GM23338 (cell line): ENCODE measurements at regions not wholly inside any gene's neighbourhood (a gene's known extent, or its start where the extent isn't known, plus 50 kb on each side); places are given as distances from the start of the nearest gene placed in this dataset.

Experiments
- ATAC-seq: fragments of 200-7000 bp; cut with Tn5 transposase; 3 replicates; pipeline ENCODE4 v1.9.1; 2020
- DNase-seq: peaks from one replicate; pipeline ENCODE4 v3.0.0-alpha.2; 2015; ENCODE audit warnings: low spot score
- H2AFZ ChIP-seq: fragments of 200-600 bp; sonication (generic); 2 replicates; pipeline ENCODE4 v1.8.0; 2016; ENCODE audit warnings: antibody characterized with exemption, mild to moderate bottlenecking, moderate library complexity
- H3F3A ChIP-seq: fragments of 200-600 bp; sonication (generic); replicated peaks from 2 replicates; pipeline ENCODE4 v1.8.0; 2017; ENCODE audit warnings: antibody characterized with exemption, mixed run types, low read depth
- H3K27ac ChIP-seq: fragments of 200-600 bp; sonication (generic); 2 replicates; pipeline ENCODE4 v1.6.1; 2016; ENCODE audit warnings: low read depth
- H3K27me3 ChIP-seq: fragments of 200-600 bp; sonication (generic); 2 replicates; pipeline ENCODE4 v1.8.0; 2016; ENCODE audit warnings: mild to moderate bottlenecking, mixed run types, moderate library complexity; ENCODE audit not compliant: insufficient read depth
- H3K36me3 ChIP-seq: fragments of 200-600 bp; sonication (generic); 2 replicates; pipeline ENCODE4 v1.8.0; 2016; ENCODE audit warnings: mild to moderate bottlenecking; ENCODE audit not compliant: insufficient read depth
- H3K4me1 ChIP-seq: fragments of 200-600 bp; sonication (generic); 2 replicates; pipeline ENCODE4 v1.8.0; 2016; ENCODE audit warnings: mild to moderate bottlenecking, moderate library complexity; ENCODE audit not compliant: insufficient read depth
- H3K4me2 ChIP-seq: fragments of 200-600 bp; sonication (generic); 2 replicates; pipeline ENCODE4 v1.7.1; 2017; ENCODE audit warnings: mixed run types
- H3K4me3 ChIP-seq: fragments of 200-600 bp; sonication (generic); 2 replicates; pipeline ENCODE4 v1.6.1; 2016; ENCODE audit warnings: mixed run types
- H3K79me2 ChIP-seq: fragments of 200-600 bp; sonication (generic); replicated peaks from 2 replicates; pipeline ENCODE4 v1.8.0; 2017; ENCODE audit warnings: mild to moderate bottlenecking; ENCODE audit not compliant: insufficient read depth
- H3K9me2 ChIP-seq: fragments of 200-600 bp; sonication (generic); 2 replicates; pipeline ENCODE4 v1.8.0; 2017; ENCODE audit not compliant: insufficient read depth
- H4K20me1 ChIP-seq: fragments of 200-600 bp; sonication (generic); replicated peaks from 2 replicates; pipeline ENCODE4 v1.8.0; 2017; ENCODE audit warnings: mild to moderate bottlenecking; ENCODE audit not compliant: insufficient read depth
- H3K27ac Mint-ChIP-seq: 2 replicates; pipeline ENCODE4 v1.8.0; 2020; ENCODE audit warnings: inconsistent platforms, mild to moderate bottlenecking, moderate library complexity, mixed read lengths
- H3K27me3 Mint-ChIP-seq: 3 replicates; pipeline ENCODE4 v1.8.0; 2022; ENCODE audit warnings: low read depth, mild to moderate bottlenecking, moderate library complexity, mixed read lengths, inconsistent platforms; ENCODE audit not compliant: insufficient read depth, poor library complexity
- H3K36me3 Mint-ChIP-seq: 3 replicates; pipeline ENCODE4 v1.8.0; 2021; ENCODE audit warnings: low read depth, mild to moderate bottlenecking, inconsistent platforms, moderate library complexity, mixed read lengths
- H3K4me1 Mint-ChIP-seq: 3 replicates; pipeline ENCODE4 v1.8.0; 2020; ENCODE audit warnings: mild to moderate bottlenecking, inconsistent platforms, mixed read lengths
- H3K4me3 Mint-ChIP-seq: 3 replicates; pipeline ENCODE4 v1.8.0; 2021; ENCODE audit warnings: moderate library complexity, mild to moderate bottlenecking, inconsistent platforms, mixed read lengths
- H3K9me3 Mint-ChIP-seq: 3 replicates; pipeline ENCODE4 v1.8.0; 2020; ENCODE audit warnings: moderate library complexity, mild to moderate bottlenecking, inconsistent platforms, mixed read lengths
- CREB1 ChIP-seq: fragments of 250-450 bp; sonication (Bioruptor Pico); IDR thresholded peaks from 2 replicates; pipeline ENCODE4 v1.5.0; 2020; ENCODE audit warnings: low read depth, mild to moderate bottlenecking, moderate library complexity
- CTCF ChIP-seq, 2 experiments: fragments of 200-600 bp in 1 of 2; sonication (generic) in 1 of 2; conservative IDR thresholded peaks; 2 replicates each; pipeline versions ENCODE4 v1.5.1 to v1.6.1; 2016 to 2017; ENCODE audit warnings: antibody characterized with exemption in 2 of 2, low read depth in 2 of 2, mild to moderate bottlenecking in 2 of 2, moderate library complexity in 1 of 2
- EZH2 ChIP-seq: fragments of 200-600 bp; sonication (generic); IDR thresholded peaks from one replicate; pipeline ENCODE4 v1.8.0; 2017; ENCODE audit warnings: antibody characterized with exemption, mild to moderate bottlenecking, low read depth; ENCODE audit not compliant: unreplicated experiment
- EZH2phosphoT487 ChIP-seq: fragments of 200-600 bp; sonication (generic); IDR thresholded peaks from one replicate; pipeline ENCODE4 v1.8.1; 2018; ENCODE audit warnings: antibody characterized with exemption; ENCODE audit not compliant: unreplicated experiment
- JUNB ChIP-seq: IDR thresholded peaks from one replicate; pipeline ENCODE4 v1.6.1; 2016; ENCODE audit warnings: antibody characterized with exemption; ENCODE audit not compliant: unreplicated experiment
- NANOG ChIP-seq: IDR thresholded peaks from 2 replicates; pipeline ENCODE4 v1.6.1; 2016; ENCODE audit warnings: antibody characterized with exemption, borderline replicate concordance
- POLR2AphosphoS5 ChIP-seq: IDR thresholded peaks from 2 replicates; pipeline ENCODE4 v1.6.1; 2016; ENCODE audit warnings: antibody characterized with exemption, low read depth
- STAT1 ChIP-seq: IDR thresholded peaks from one replicate; pipeline ENCODE4 v1.6.1; 2016; ENCODE audit warnings: antibody characterized with exemption; ENCODE audit not compliant: unreplicated experiment
- ZNF114 ChIP-seq: fragments of 250-450 bp; sonication (Bioruptor Pico); IDR thresholded peaks from 2 replicates; pipeline ENCODE4 v1.5.0; 2020; ENCODE audit warnings: mild to moderate bottlenecking, moderate library complexity
- ZNF331 ChIP-seq: fragments of 250-450 bp; sonication (Bioruptor Pico); IDR thresholded peaks from 2 replicates; pipeline ENCODE4 v1.5.0; 2020; ENCODE audit warnings: low read depth, mild to moderate bottlenecking, moderate library complexity
- TF ChIP-seq, protein P1 (sequence below): IDR thresholded peaks from one replicate; pipeline ENCODE4 v1.6.1; 2018; ENCODE audit warnings: antibody characterized with exemption; ENCODE audit not compliant: unreplicated experiment
- TF ChIP-seq, protein P2 (sequence below): fragments of 250-450 bp; sonication (Bioruptor Pico); IDR thresholded peaks from 2 replicates; pipeline ENCODE4 v1.5.0; 2020; ENCODE audit warnings: mild to moderate bottlenecking, moderate library complexity
- TF ChIP-seq, protein P3 (sequence below): IDR thresholded peaks from 2 replicates; pipeline ENCODE4 v1.6.1; 2016; ENCODE audit warnings: antibody characterized with exemption

GRCh38 chr22:26901198-26901816, 243.9 kb downstream of the MIAT start:
- H3K4me3 Mint-ChIP-seq, result peak overlapping the region; percentile 1; the same call in 1 of the 3 replicates
- no peaks in the 10 kb centered on the region for H4K20me1 ChIP-seq
- H3K4me1 Mint-ChIP-seq, result peaks cover 44% of the 10 kb centered on the region
- peak; percentile 12; the same call in 2 of the 3 replicates for ATAC-seq
- H3K27me3 ChIP-seq, result peaks cover 15% of the 10 kb centered on the region
- no peaks in the 10 kb centered on the region; the same call in 2 of the 3 replicates for H3K9me3 Mint-ChIP-seq
- peaks cover 39% of the 10 kb centered on the region for H3K4me1 ChIP-seq
- no peak overlapping the region for H3K27ac Mint-ChIP-seq
- H3K4me3 ChIP-seq, result peak overlapping the region; percentile 28
- peaks cover 10% of the 10 kb centered on the region for H3K27me3 Mint-ChIP-seq
- TF ChIP-seq NANOG (no peak), CTCF (conservative IDR thresholded peaks at IDR 0.05; ENCODE audit: low read depth in 2 of 2) (no peak), JUNB (no peak), CREB1 (CRISPR knock-in tag) (no peak), EZH2 (no peak), STAT1 (no peak), POLR2AphosphoS5 (no peak), ZNF331 (CRISPR knock-in tag) (no peak), EZH2phosphoT487 (no peak), ZNF114 (CRISPR knock-in tag) (no peak)
- TF ChIP-seq, protein P1, sequence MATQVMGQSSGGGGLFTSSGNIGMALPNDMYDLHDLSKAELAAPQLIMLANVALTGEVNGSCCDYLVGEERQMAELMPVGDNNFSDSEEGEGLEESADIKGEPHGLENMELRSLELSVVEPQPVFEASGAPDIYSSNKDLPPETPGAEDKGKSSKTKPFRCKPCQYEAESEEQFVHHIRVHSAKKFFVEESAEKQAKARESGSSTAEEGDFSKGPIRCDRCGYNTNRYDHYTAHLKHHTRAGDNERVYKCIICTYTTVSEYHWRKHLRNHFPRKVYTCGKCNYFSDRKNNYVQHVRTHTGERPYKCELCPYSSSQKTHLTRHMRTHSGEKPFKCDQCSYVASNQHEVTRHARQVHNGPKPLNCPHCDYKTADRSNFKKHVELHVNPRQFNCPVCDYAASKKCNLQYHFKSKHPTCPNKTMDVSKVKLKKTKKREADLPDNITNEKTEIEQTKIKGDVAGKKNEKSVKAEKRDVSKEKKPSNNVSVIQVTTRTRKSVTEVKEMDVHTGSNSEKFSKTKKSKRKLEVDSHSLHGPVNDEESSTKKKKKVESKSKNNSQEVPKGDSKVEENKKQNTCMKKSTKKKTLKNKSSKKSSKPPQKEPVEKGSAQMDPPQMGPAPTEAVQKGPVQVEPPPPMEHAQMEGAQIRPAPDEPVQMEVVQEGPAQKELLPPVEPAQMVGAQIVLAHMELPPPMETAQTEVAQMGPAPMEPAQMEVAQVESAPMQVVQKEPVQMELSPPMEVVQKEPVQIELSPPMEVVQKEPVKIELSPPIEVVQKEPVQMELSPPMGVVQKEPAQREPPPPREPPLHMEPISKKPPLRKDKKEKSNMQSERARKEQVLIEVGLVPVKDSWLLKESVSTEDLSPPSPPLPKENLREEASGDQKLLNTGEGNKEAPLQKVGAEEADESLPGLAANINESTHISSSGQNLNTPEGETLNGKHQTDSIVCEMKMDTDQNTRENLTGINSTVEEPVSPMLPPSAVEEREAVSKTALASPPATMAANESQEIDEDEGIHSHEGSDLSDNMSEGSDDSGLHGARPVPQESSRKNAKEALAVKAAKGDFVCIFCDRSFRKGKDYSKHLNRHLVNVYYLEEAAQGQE, result no peak
- TF ChIP-seq, protein P2, sequence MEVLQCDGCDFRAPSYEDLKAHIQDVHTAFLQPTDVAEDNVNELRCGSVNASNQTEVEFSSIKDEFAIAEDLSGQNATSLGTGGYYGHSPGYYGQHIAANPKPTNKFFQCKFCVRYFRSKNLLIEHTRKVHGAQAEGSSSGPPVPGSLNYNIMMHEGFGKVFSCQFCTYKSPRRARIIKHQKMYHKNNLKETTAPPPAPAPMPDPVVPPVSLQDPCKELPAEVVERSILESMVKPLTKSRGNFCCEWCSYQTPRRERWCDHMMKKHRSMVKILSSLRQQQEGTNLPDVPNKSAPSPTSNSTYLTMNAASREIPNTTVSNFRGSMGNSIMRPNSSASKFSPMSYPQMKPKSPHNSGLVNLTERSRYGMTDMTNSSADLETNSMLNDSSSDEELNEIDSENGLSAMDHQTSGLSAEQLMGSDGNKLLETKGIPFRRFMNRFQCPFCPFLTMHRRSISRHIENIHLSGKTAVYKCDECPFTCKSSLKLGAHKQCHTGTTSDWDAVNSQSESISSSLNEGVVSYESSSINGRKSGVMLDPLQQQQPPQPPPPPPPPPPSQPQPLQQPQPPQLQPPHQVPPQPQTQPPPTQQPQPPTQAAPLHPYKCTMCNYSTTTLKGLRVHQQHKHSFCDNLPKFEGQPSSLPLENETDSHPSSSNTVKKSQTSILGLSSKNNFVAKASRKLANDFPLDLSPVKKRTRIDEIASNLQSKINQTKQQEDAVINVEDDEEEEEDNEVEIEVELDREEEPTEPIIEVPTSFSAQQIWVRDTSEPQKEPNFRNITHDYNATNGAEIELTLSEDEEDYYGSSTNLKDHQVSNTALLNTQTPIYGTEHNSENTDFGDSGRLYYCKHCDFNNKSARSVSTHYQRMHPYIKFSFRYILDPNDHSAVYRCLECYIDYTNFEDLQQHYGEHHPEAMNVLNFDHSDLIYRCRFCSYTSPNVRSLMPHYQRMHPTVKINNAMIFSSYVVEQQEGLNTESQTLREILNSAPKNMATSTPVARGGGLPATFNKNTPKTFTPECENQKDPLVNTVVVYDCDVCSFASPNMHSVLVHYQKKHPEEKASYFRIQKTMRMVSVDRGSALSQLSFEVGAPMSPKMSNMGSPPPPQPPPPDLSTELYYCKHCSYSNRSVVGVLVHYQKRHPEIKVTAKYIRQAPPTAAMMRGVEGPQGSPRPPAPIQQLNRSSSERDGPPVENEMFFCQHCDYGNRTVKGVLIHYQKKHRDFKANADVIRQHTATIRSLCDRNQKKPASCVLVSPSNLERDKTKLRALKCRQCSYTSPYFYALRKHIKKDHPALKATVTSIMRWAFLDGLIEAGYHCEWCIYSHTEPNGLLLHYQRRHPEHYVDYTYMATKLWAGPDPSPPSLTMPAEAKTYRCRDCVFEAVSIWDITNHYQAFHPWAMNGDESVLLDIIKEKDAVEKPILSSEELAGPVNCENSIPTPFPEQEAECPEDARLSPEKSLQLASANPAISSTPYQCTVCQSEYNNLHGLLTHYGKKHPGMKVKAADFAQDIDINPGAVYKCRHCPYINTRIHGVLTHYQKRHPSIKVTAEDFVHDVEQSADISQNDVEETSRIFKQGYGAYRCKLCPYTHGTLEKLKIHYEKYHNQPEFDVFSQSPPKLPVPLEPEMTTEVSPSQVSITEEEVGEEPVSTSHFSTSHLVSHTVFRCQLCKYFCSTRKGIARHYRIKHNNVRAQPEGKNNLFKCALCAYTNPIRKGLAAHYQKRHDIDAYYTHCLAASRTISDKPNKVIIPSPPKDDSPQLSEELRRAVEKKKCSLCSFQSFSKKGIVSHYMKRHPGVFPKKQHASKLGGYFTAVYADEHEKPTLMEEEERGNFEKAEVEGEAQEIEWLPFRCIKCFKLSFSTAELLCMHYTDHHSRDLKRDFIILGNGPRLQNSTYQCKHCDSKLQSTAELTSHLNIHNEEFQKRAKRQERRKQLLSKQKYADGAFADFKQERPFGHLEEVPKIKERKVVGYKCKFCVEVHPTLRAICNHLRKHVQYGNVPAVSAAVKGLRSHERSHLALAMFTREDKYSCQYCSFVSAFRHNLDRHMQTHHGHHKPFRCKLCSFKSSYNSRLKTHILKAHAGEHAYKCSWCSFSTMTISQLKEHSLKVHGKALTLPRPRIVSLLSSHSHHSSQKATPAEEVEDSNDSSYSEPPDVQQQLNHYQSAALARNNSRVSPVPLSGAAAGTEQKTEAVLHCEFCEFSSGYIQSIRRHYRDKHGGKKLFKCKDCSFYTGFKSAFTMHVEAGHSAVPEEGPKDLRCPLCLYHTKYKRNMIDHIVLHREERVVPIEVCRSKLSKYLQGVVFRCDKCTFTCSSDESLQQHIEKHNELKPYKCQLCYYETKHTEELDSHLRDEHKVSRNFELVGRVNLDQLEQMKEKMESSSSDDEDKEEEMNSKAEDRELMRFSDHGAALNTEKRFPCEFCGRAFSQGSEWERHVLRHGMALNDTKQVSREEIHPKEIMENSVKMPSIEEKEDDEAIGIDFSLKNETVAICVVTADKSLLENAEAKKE (CRISPR knock-in tag), result no peak
- TF ChIP-seq, protein P3, sequence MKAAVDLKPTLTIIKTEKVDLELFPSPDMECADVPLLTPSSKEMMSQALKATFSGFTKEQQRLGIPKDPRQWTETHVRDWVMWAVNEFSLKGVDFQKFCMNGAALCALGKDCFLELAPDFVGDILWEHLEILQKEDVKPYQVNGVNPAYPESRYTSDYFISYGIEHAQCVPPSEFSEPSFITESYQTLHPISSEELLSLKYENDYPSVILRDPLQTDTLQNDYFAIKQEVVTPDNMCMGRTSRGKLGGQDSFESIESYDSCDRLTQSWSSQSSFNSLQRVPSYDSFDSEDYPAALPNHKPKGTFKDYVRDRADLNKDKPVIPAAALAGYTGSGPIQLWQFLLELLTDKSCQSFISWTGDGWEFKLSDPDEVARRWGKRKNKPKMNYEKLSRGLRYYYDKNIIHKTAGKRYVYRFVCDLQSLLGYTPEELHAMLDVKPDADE, result no peak
- no peaks in the 10 kb centered on the region for H3K9me2 ChIP-seq
- no peaks in the 10 kb centered on the region; the same call in 2 of the 3 replicates for H3K36me3 Mint-ChIP-seq
- H3K79me2 ChIP-seq, result no peaks in the 10 kb centered on the region
- no peak overlapping the region for H3K27ac ChIP-seq
- no peak for DNase-seq
- H3K4me2 ChIP-seq, result peak overlapping the region; percentile 56; the same call in 1 of the 2 replicates
- H2AFZ ChIP-seq, result peak overlapping the region; percentile 57
- peaks cover 3% of the 10 kb centered on the region; the same call in 1 of the 2 replicates for H3F3A ChIP-seq
- H3K36me3 ChIP-seq, result no peaks in the 10 kb centered on the region; the same call in 1 of the 2 replicates
